Neural progenitor cell (in vitro differentiated cells): ENCODE measurements at regions not wholly inside any gene's neighbourhood (a gene's known extent, or its start where the extent isn't known, plus 50 kb on each side); places are given as distances from the start of the nearest gene placed in this dataset.

Source experiments
- CTCF ChIP-seq: fragments of 200-600 bp; sonication (generic); IDR thresholded peaks from 2 replicates; pipeline ENCODE4 v1.5.1; 2017; ENCODE audit warnings: antibody characterized with exemption, mild to moderate bottlenecking
- EZH2phosphoT487 ChIP-seq: fragments of 200-600 bp; sonication (generic); IDR thresholded peaks from 2 replicates; pipeline ENCODE4 v1.6.1; 2017; ENCODE audit warnings: antibody characterized with exemption

- no peak for TF ChIP-seq CTCF
- no peak for TF ChIP-seq EZH2phosphoT487
These were observed 720.9 kb downstream of the FSCB start for GRCh38 chr14:43786066-43786762.
